ENCODE measurements at regions not wholly inside any gene's neighbourhood (a gene's known extent, or its start where the extent isn't known, plus 50 kb on each side); places are given as distances from the start of the nearest gene placed in this dataset.

- no peak for TF ChIP-seq CTCF (conservative IDR thresholded peaks at IDR 0.05)
- WGBS, 2 experiments (ENCODE audit: insufficient coverage in 1 of 2, insufficient read length in 1 of 2): 86 to 93% methylated on average over 1 to 4 of the region's 4 CpGs
- H3K4me1 ChIP-seq (ENCODE audit: control insufficient read depth, insufficient read depth, low read length): peaks cover 2% of the 10 kb centered on the region
- H3K9ac ChIP-seq (ENCODE audit: extremely low read depth, low read length, poor library complexity, severe bottlenecking): no peak overlapping the region
- DNase-seq: no peak
- H3K36me3 Mint-ChIP-seq (ENCODE audit: low read depth): no peaks in the 10 kb centered on the region
- no peak overlapping the region for H3K4me3 ChIP-seq (ENCODE audit: low read length)
- H3K4me3 Mint-ChIP-seq: no peak overlapping the region
- H3K9me3 Mint-ChIP-seq: no peaks in the 10 kb centered on the region
- H3K36me3 ChIP-seq (ENCODE audit: control insufficient read depth, insufficient read depth, low read length): no peaks in the 10 kb centered on the region
- H3K4me1 Mint-ChIP-seq: peaks cover 22% of the 10 kb centered on the region
- no peaks in the 10 kb centered on the region for H3K27me3 ChIP-seq (ENCODE audit: control insufficient read depth, insufficient read depth, low read length, poor library complexity, severe bottlenecking)
- H3K9me3 ChIP-seq (ENCODE audit: control insufficient read depth, low read length): no peaks in the 10 kb centered on the region
- no peak overlapping the region for H3K27ac Mint-ChIP-seq
- no peak overlapping the region for H3K27ac ChIP-seq (ENCODE audit: low read depth, low read length)
- peaks cover 7% of the 10 kb centered on the region for H3K27me3 Mint-ChIP-seq (ENCODE audit: insufficient read depth)
These were observed 96.8 kb upstream of the USP24 start for GRCh38 chr1:55311979-55312378.

GRCh38 chr1:55311057-55311641, 96.0 kb upstream of the USP24 start:
- H3K9me3 Mint-ChIP-seq: no peaks in the 10 kb centered on the region
- H3K27ac Mint-ChIP-seq: no peak overlapping the region
- H3K4me1 Mint-ChIP-seq: peaks cover 22% of the 10 kb centered on the region
- Histone ChIP-seq H3K27me3 (ENCODE audit: control insufficient read depth, insufficient read depth, low read length, poor library complexity, severe bottlenecking) (no peaks in the 10 kb centered on the region), H3K4me3 (ENCODE audit: low read length) (no peak overlapping the region), H3K9me3 (ENCODE audit: control insufficient read depth, low read length) (no peaks in the 10 kb centered on the region), H3K36me3 (ENCODE audit: control insufficient read depth, insufficient read depth, low read length) (no peaks in the 10 kb centered on the region), H3K4me1 (ENCODE audit: control insufficient read depth, insufficient read depth, low read length) (peaks cover 2% of the 10 kb centered on the region), H3K9ac (ENCODE audit: extremely low read depth, low read length, poor library complexity, severe bottlenecking) (no peak overlapping the region), H3K27ac (ENCODE audit: low read depth, low read length) (no peak overlapping the region)
- H3K27me3 Mint-ChIP-seq (ENCODE audit: insufficient read depth): peaks cover 7% of the 10 kb centered on the region
- TF ChIP-seq CTCF (conservative IDR thresholded peaks at IDR 0.05): no peak
- no peak overlapping the region for H3K4me3 Mint-ChIP-seq
- peak; percentile 5 for DNase-seq
- WGBS, 2 experiments (ENCODE audit: insufficient coverage in 1 of 2, insufficient read length in 1 of 2): 92 to 94% methylated on average over 6 to 7 of the region's 7 CpGs
- H3K36me3 Mint-ChIP-seq (ENCODE audit: low read depth): no peaks in the 10 kb centered on the region

- no peaks in the 10 kb centered on the region for H3K9me3 Mint-ChIP-seq
- peaks cover 22% of the 10 kb centered on the region for H3K4me1 Mint-ChIP-seq
- H3K27me3 Mint-ChIP-seq (ENCODE audit: insufficient read depth): peaks cover 7% of the 10 kb centered on the region
- Histone ChIP-seq H3K4me3 (ENCODE audit: low read length) (no peak overlapping the region), H3K27me3 (ENCODE audit: control insufficient read depth, insufficient read depth, low read length, poor library complexity, severe bottlenecking) (no peaks in the 10 kb centered on the region), H3K27ac (ENCODE audit: low read depth, low read length) (no peak overlapping the region), H3K9ac (ENCODE audit: extremely low read depth, low read length, poor library complexity, severe bottlenecking) (no peak overlapping the region), H3K9me3 (ENCODE audit: control insufficient read depth, low read length) (no peaks in the 10 kb centered on the region), H3K36me3 (ENCODE audit: control insufficient read depth, insufficient read depth, low read length) (no peaks in the 10 kb centered on the region), H3K4me1 (ENCODE audit: control insufficient read depth, insufficient read depth, low read length) (peaks cover 2% of the 10 kb centered on the region)
- no peak overlapping the region for H3K27ac Mint-ChIP-seq
- no peaks in the 10 kb centered on the region for H3K36me3 Mint-ChIP-seq (ENCODE audit: low read depth)
- DNase-seq: peak; percentile 32
- 83 to 87% methylated on average over 2 to 3 of the region's 3 CpGs for WGBS, 2 experiments (ENCODE audit: insufficient coverage in 1 of 2, insufficient read length in 1 of 2)
- no peak overlapping the region for H3K4me3 Mint-ChIP-seq
- TF ChIP-seq CTCF (conservative IDR thresholded peaks at IDR 0.05): no peak
These were observed 95.4 kb upstream of the USP24 start for GRCh38 chr1:55310505-55310971.

Measured in endodermal cell (in vitro differentiated cells).